GM12891 (cell line): ENCODE measurements at regions not wholly inside any gene's neighbourhood (a gene's known extent, or its start where the extent isn't known, plus 50 kb on each side); places are given as distances from the start of the nearest gene placed in this dataset.

ENCODE experiments used
- PAX5 ChIP-seq: IDR thresholded peaks from 2 replicates; pipeline ENCODE4 v1.6.1; 2011; ENCODE audit warnings: low read length, moderate library complexity, mild to moderate bottlenecking; ENCODE audit not compliant: insufficient read depth, severe bottlenecking
- POLR2A ChIP-seq: IDR thresholded peaks from 2 replicates; pipeline ENCODE4 v1.6.1; 2011; ENCODE audit warnings: low read depth, low read length, control low read depth
- POLR2AphosphoS5 ChIP-seq: IDR thresholded peaks from 2 replicates; pipeline ENCODE4 v1.6.1; 2011; ENCODE audit warnings: low read depth, low read length, control low read depth
- POU2F2 ChIP-seq: IDR thresholded peaks from 2 replicates; pipeline ENCODE4 v1.6.1; 2011; ENCODE audit warnings: low read depth, mild to moderate bottlenecking, control low read depth, low read length, moderate library complexity
- SPI1 ChIP-seq: IDR thresholded peaks from 2 replicates; pipeline ENCODE4 v1.6.1; 2011; ENCODE audit warnings: low read depth, low read length, control low read depth
- TAF1 ChIP-seq: IDR thresholded peaks from 2 replicates; pipeline ENCODE4 v1.6.1; 2011; ENCODE audit warnings: low read depth, low read length, control low read depth

- TF ChIP-seq POLR2A, result no peak
- TF ChIP-seq SPI1, result no peak
- no peak for TF ChIP-seq TAF1
- TF ChIP-seq POU2F2, result no peak
- no peak for TF ChIP-seq POLR2AphosphoS5
- no peak for TF ChIP-seq PAX5
Measured at GRCh38 chr17:64728041-64728695, 66.1 kb upstream of the SMURF2 start.
